Stimulated activated naive CD8-positive, alpha-beta T cell treated with anti-CD3 and anti-CD28 coated beads, Interleukin-15, amount 100 ng/mL, for 72 hours (primary cell): ENCODE measurements at regions not wholly inside any gene's neighbourhood (a gene's known extent, or its start where the extent isn't known, plus 50 kb on each side); places are given as distances from the start of the nearest gene placed in this dataset.
"Not testable (repeated sequence)": the region's sequence is repeated elsewhere in the genome, so short reads cannot be mapped to it uniquely, and the experiment has no call there.

Experiments
- ATAC-seq: fragments of 150-1000 bp; cut with Tn5 transposase; 2 replicates; pipeline ENCODE4 v1.10.0; 2021; ENCODE audit warnings: mild to moderate bottlenecking, moderate library complexity
- DNase-seq, 2 donors: peaks; one replicate each; pipeline ENCODE4 v3.0.0; 2021 to 2022
- H3K27ac Mint-ChIP-seq, 2 donors: one replicate each; pipeline ENCODE4 v1.8.0; 2022; ENCODE audit warnings: mild to moderate bottlenecking in 2 of 2, mixed read lengths in 2 of 2, moderate library complexity in 2 of 2
- H3K27me3 Mint-ChIP-seq: one replicate; pipeline ENCODE4 v1.8.0; 2022; ENCODE audit warnings: mixed read lengths
- H3K4me1 Mint-ChIP-seq: one replicate; pipeline ENCODE4 v1.8.0; 2022; ENCODE audit warnings: mild to moderate bottlenecking, mixed read lengths
- H3K4me3 Mint-ChIP-seq, 2 donors: one replicate each; pipeline ENCODE4 v1.8.0; 2022; ENCODE audit warnings: mild to moderate bottlenecking in 2 of 2, mixed read lengths in 2 of 2, moderate library complexity in 1 of 2
- H3K9me3 Mint-ChIP-seq, 2 donors: one replicate each; pipeline ENCODE4 v1.8.0; 2022; ENCODE audit warnings: mixed read lengths in 2 of 2

GRCh38 chr1:71345491-71345890 lies 264.7 kb upstream of the ZRANB2 start:
- Mint-ChIP-seq H3K9me3 (peaks cover 8 to 27% of the 10 kb centered on the region in 2 donors), H3K4me1 (no peaks in the 10 kb centered on the region), H3K27ac (no peak overlapping the region), H3K27me3 (no peaks in the 10 kb centered on the region), H3K4me3 (no peak overlapping the region)
- ATAC-seq: no peak
- no peak for DNase-seq

GRCh38 chr1:71343686-71344416 lies 263.0 kb upstream of the ZRANB2 start:
- H3K4me1 Mint-ChIP-seq: no peaks in the 10 kb centered on the region
- peak overlapping the region in 1 of 2 donors; percentile 9 for H3K27ac Mint-ChIP-seq
- H3K4me3 Mint-ChIP-seq: no peak overlapping the region
- no peaks in the 10 kb centered on the region for H3K27me3 Mint-ChIP-seq
- ATAC-seq (no peak), DNase-seq (no peak)
- H3K9me3 Mint-ChIP-seq: peaks cover 13 to 40% of the 10 kb centered on the region in 2 donors

GRCh38 chr1:71339238-71339637 lies 258.4 kb upstream of the ZRANB2 start:
- H3K4me1 Mint-ChIP-seq: no peaks in the 10 kb centered on the region
- H3K4me3 Mint-ChIP-seq: no peak overlapping the region
- H3K27ac Mint-ChIP-seq: no peak overlapping the region
- DNase-seq: no peak
- ATAC-seq: no peak
- no peaks in the 10 kb centered on the region for H3K27me3 Mint-ChIP-seq
- H3K9me3 Mint-ChIP-seq: peaks cover 13 to 51% of the 10 kb centered on the region in 2 donors

- DNase-seq (no peak), ATAC-seq (no peak)
- H3K4me3 Mint-ChIP-seq: no peak overlapping the region
- no peaks in the 10 kb centered on the region for H3K4me1 Mint-ChIP-seq
- no peak overlapping the region for H3K27ac Mint-ChIP-seq
- peaks cover 15% of the 10 kb centered on the region in 2 donors for H3K9me3 Mint-ChIP-seq
- H3K27me3 Mint-ChIP-seq: no peaks in the 10 kb centered on the region
Measured at GRCh38 chr1:71330991-71331390, 250.2 kb upstream of the ZRANB2 start.

GRCh38 chr1:71324671-71325267 lies 243.9 kb upstream of the ZRANB2 start:
- Mint-ChIP-seq H3K4me3 (no peak overlapping the region), H3K9me3 (peaks cover 29% of the 10 kb centered on the region in 2 donors), H3K4me1 (no peaks in the 10 kb centered on the region), H3K27me3 (no peaks in the 10 kb centered on the region), H3K27ac (no peak overlapping the region)
- DNase-seq (no peak), ATAC-seq (no peak)

GRCh38 chr1:71312545-71312944 lies 231.7 kb upstream of the ZRANB2 start:
- Mint-ChIP-seq H3K27ac (no peak overlapping the region), H3K9me3 (peaks cover 0 to 8% of the 10 kb centered on the region in 2 donors), H3K27me3 (no peaks in the 10 kb centered on the region), H3K4me3 (no peak overlapping the region), H3K4me1 (no peaks in the 10 kb centered on the region)
- ATAC-seq (no peak), DNase-seq (no peak)

GRCh38 chr1:71311376-71311775 lies 230.5 kb upstream of the ZRANB2 start:
- peaks cover 0 to 8% of the 10 kb centered on the region in 2 donors for H3K9me3 Mint-ChIP-seq
- no peak for DNase-seq
- no peaks in the 10 kb centered on the region for H3K4me1 Mint-ChIP-seq
- H3K27me3 Mint-ChIP-seq: no peaks in the 10 kb centered on the region
- H3K27ac Mint-ChIP-seq: no peak overlapping the region
- no peak for ATAC-seq
- H3K4me3 Mint-ChIP-seq: no peak overlapping the region

- H3K27me3 Mint-ChIP-seq: no peaks in the 10 kb centered on the region
- no peak overlapping the region for H3K27ac Mint-ChIP-seq
- H3K4me3 Mint-ChIP-seq: no peak overlapping the region
- no peak for DNase-seq
- no peaks in the 10 kb centered on the region for H3K9me3 Mint-ChIP-seq
- no peak for ATAC-seq
- H3K4me1 Mint-ChIP-seq: no peaks in the 10 kb centered on the region
Measured at GRCh38 chr1:71307451-71307850, 226.6 kb upstream of the ZRANB2 start.

- no peak for ATAC-seq
- Mint-ChIP-seq H3K4me1 (no peaks in the 10 kb centered on the region), H3K4me3 (no peak overlapping the region), H3K27ac (no peak overlapping the region), H3K9me3 (peaks cover 0 to 9% of the 10 kb centered on the region in 2 donors), H3K27me3 (no peaks in the 10 kb centered on the region)
- DNase-seq: no peak
Measured at GRCh38 chr1:71304125-71304524, 223.3 kb upstream of the ZRANB2 start.

GRCh38 chr1:71303617-71304041 lies 222.8 kb upstream of the ZRANB2 start:
- H3K27me3 Mint-ChIP-seq: no peaks in the 10 kb centered on the region
- peaks cover 0 to 9% of the 10 kb centered on the region in 2 donors for H3K9me3 Mint-ChIP-seq
- no peak for ATAC-seq
- H3K4me3 Mint-ChIP-seq: no peak overlapping the region
- no peak overlapping the region for H3K27ac Mint-ChIP-seq
- H3K4me1 Mint-ChIP-seq: no peaks in the 10 kb centered on the region
- DNase-seq: no peak

GRCh38 chr1:71298633-71299032 lies 217.8 kb upstream of the ZRANB2 start:
- Mint-ChIP-seq H3K9me3 (peaks cover 8 to 9% of the 10 kb centered on the region in 2 donors), H3K27ac (no peak overlapping the region)

GRCh38 chr1:71296551-71297134 lies 215.8 kb upstream of the ZRANB2 start:
- Mint-ChIP-seq H3K4me3 (no peak overlapping the region), H3K27me3 (no peaks in the 10 kb centered on the region), H3K4me1 (no peaks in the 10 kb centered on the region), H3K9me3 (peaks cover 9 to 14% of the 10 kb centered on the region in 2 donors), H3K27ac (no peak overlapping the region)
- ATAC-seq (no peak), DNase-seq (no peak)

More at GRCh38 chr1:71298633-71299032, 217.8 kb upstream of the ZRANB2 start:
- ATAC-seq (no peak), DNase-seq (no peak)
- Mint-ChIP-seq H3K4me1 (no peaks in the 10 kb centered on the region), H3K4me3 (no peak overlapping the region), H3K27me3 (no peaks in the 10 kb centered on the region)

GRCh38 chr1:71295350-71295749 lies 214.5 kb upstream of the ZRANB2 start:
- Mint-ChIP-seq H3K4me1 (no peaks in the 10 kb centered on the region), H3K4me3 (no peak overlapping the region), H3K27ac (no peak overlapping the region), H3K27me3 (no peaks in the 10 kb centered on the region), H3K9me3 (peaks cover 4 to 17% of the 10 kb centered on the region in 2 donors)
- no peak for DNase-seq
- ATAC-seq: no peak

- H3K9me3 Mint-ChIP-seq: peaks cover 6 to 25% of the 10 kb centered on the region in 2 donors
- no peak overlapping the region for H3K4me3 Mint-ChIP-seq
- DNase-seq (no peak), ATAC-seq (no peak)
- H3K4me1 Mint-ChIP-seq: no peaks in the 10 kb centered on the region
- H3K27me3 Mint-ChIP-seq: no peaks in the 10 kb centered on the region
- H3K27ac Mint-ChIP-seq: no peak overlapping the region
Measured at GRCh38 chr1:71294178-71294577, 213.3 kb upstream of the ZRANB2 start.

- H3K4me1 Mint-ChIP-seq: no peaks in the 10 kb centered on the region
- H3K4me3 Mint-ChIP-seq: no peak overlapping the region
- ATAC-seq (no peak), DNase-seq (no peak)
- H3K27ac Mint-ChIP-seq: no peak overlapping the region
- peaks cover 6 to 25% of the 10 kb centered on the region in 2 donors for H3K9me3 Mint-ChIP-seq
- H3K27me3 Mint-ChIP-seq: no peaks in the 10 kb centered on the region
Measured at GRCh38 chr1:71292203-71292602, 211.4 kb upstream of the ZRANB2 start.

GRCh38 chr1:71290506-71291237 lies 209.8 kb upstream of the ZRANB2 start:
- H3K4me1 Mint-ChIP-seq, H3K4me3 Mint-ChIP-seq, ATAC-seq, H3K27ac Mint-ChIP-seq, DNase-seq, H3K27me3 Mint-ChIP-seq: not testable (repeated sequence)
- peaks cover 6 to 25% of the 10 kb centered on the region in 2 donors for H3K9me3 Mint-ChIP-seq
